Left lung (tissue), 4 donors: ENCODE measurements at regions not wholly inside any gene's neighbourhood (a gene's known extent, or its start where the extent isn't known, plus 50 kb on each side); places are given as distances from the start of the nearest gene placed in this dataset.

Experiments
- ATAC-seq: fragments of 200-7000 bp; cut with Tn5 transposase; one replicate; pipeline ENCODE4 v1.9.1; 2020; ENCODE audit warnings: moderate library complexity
- DNase-seq, 4 donors: peaks; one replicate each; pipeline ENCODE4 v3.0.0-alpha.2; 2013 to 2020
- H3K27ac ChIP-seq, 2 donors: fragments of 200-600 bp; sonication (generic) in 1 of 2; one replicate each; pipeline versions ENCODE4 v1.5.0 to v1.8.0; 2020 to 2021
- H3K27me3 ChIP-seq, 2 donors: fragments of 200-600 bp; sonication (generic) in 1 of 2; one replicate each; pipeline versions ENCODE4 v1.5.0 to v1.8.0; 2020 to 2021
- H3K36me3 ChIP-seq, 2 donors: fragments of 200-600 bp; sonication (generic) in 1 of 2; one replicate each; pipeline versions ENCODE4 v1.5.0 to v1.8.0; 2020 to 2021
- H3K4me1 ChIP-seq, 2 donors: fragments of 200-600 bp; one replicate each; pipeline ENCODE4 v1.8.0; 2021
- H3K4me3 ChIP-seq, 2 donors: fragments of 200-600 bp; sonication (generic) in 1 of 2; one replicate each; pipeline versions ENCODE4 v1.5.0 to v1.8.0; 2020 to 2021; ENCODE audit warnings: mild to moderate bottlenecking in 1 of 2
- H3K9me3 ChIP-seq, 2 donors: fragments of 200-600 bp; sonication (generic) in 1 of 2; one replicate each; pipeline versions ENCODE4 v1.5.0 to v1.8.0; 2020 to 2021
- intact Hi-C, 2 donors: fragments of 100-400 bp; cut with DNase I; formaldehyde crosslinking; loops; one replicate each; pipeline versions ENCODE4 v1.11.2 to v1.14.2; 2022
- TF ChIP-seq, protein P1 (sequence below), 2 donors: fragments of 200-600 bp; sonication (generic) in 1 of 2; IDR thresholded peaks; one replicate each; pipeline versions ENCODE4 v1.5.0 to v1.8.0; 2021; ENCODE audit warnings: antibody characterized with exemption in 2 of 2
- donor health status: DM: no; HTN: yes; CAD: no.
- donor health status: DM: no; HTN: no; CAD: no.

GRCh38 chr2:168300460-168300859, 53.1 kb upstream of the STK39 start:
- no peak for ATAC-seq
- Histone ChIP-seq H3K27ac (no peak overlapping the region), H3K36me3 (no peaks in the 10 kb centered on the region), H3K4me3 (no peak overlapping the region), H3K27me3 (no peaks in the 10 kb centered on the region), H3K9me3 (peaks cover 0 to 4% of the 10 kb centered on the region in 2 donors), H3K4me1 (no peaks in the 10 kb centered on the region)
- TF ChIP-seq, protein P1, sequence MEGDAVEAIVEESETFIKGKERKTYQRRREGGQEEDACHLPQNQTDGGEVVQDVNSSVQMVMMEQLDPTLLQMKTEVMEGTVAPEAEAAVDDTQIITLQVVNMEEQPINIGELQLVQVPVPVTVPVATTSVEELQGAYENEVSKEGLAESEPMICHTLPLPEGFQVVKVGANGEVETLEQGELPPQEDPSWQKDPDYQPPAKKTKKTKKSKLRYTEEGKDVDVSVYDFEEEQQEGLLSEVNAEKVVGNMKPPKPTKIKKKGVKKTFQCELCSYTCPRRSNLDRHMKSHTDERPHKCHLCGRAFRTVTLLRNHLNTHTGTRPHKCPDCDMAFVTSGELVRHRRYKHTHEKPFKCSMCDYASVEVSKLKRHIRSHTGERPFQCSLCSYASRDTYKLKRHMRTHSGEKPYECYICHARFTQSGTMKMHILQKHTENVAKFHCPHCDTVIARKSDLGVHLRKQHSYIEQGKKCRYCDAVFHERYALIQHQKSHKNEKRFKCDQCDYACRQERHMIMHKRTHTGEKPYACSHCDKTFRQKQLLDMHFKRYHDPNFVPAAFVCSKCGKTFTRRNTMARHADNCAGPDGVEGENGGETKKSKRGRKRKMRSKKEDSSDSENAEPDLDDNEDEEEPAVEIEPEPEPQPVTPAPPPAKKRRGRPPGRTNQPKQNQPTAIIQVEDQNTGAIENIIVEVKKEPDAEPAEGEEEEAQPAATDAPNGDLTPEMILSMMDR (IDR thresholded peaks at IDR 0.05) = no peak
- intact Hi-C loops = no loop called here
- DNase-seq = no peak

- Histone ChIP-seq H3K27me3 (no peaks in the 10 kb centered on the region), H3K4me3 (no peak overlapping the region), H3K36me3 (no peaks in the 10 kb centered on the region), H3K27ac (no peak overlapping the region), H3K4me1 (no peaks in the 10 kb centered on the region), H3K9me3 (peaks cover 0 to 23% of the 10 kb centered on the region in 2 donors)
- intact Hi-C loops = no loop called here
- DNase-seq (no peak), ATAC-seq (no peak)
- TF ChIP-seq, protein P1 (IDR thresholded peaks at IDR 0.05) = no peak
Measured at GRCh38 chr2:168304024-168304681, 56.8 kb upstream of the STK39 start.

DNA sequence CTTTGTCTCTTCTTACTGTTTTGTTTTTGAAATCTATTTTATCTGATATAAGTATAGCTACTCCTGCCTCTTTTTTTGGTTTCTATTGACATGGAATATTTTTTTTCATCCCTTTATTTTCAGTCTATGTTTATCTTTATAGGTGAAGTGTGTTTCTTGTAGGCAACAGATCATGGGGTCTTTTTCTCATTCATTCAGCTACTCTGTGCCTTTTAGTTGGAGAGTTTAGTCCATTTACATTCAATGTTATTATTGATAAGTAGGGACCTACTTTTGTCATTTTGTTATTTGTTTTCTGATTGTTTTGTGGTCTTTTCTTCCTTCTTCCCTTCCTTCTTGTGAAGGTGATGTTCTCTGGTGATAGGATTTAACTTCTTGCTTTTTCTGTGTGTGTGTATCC, 60.0 kb upstream of the STK39 start:
- no peaks in the 10 kb centered on the region for H3K4me1 ChIP-seq
- no peak overlapping the region for H3K27ac ChIP-seq
- intact Hi-C loops = no loop called here
- H3K9me3 ChIP-seq = peaks cover 0 to 23% of the 10 kb centered on the region in 2 donors
- TF ChIP-seq, protein P1 (IDR thresholded peaks at IDR 0.05) = no peak
- H3K36me3 ChIP-seq = no peaks in the 10 kb centered on the region
- no peak for DNase-seq
- H3K27me3 ChIP-seq = no peaks in the 10 kb centered on the region
- ATAC-seq = no peak
- no peak overlapping the region for H3K4me3 ChIP-seq

DNA sequence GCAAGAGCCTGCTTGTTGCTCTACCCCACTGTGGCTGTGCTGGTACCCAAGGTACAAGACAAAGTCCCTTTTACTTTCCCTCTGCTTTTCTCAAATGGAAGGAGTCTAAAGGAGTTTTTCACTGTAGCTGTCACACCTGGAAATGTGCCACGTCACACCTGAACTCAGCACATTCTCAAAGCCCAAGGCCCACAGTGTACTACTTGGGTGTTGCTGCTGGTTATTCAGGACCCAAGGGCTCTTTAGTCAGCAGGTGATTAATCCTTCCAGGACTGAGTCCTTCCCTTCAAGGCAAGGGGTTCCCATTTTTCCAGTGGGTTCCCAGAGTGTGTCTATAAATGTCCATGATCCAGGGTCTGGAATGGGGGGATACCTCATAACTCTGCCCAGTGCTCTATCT, 63.2 kb upstream of the STK39 start:
- ATAC-seq (no peak), DNase-seq (no peak)
- H3K9me3 ChIP-seq = peaks cover 0 to 23% of the 10 kb centered on the region in 2 donors
- intact Hi-C loops = no loop called here
- H3K36me3 ChIP-seq = no peaks in the 10 kb centered on the region
- no peaks in the 10 kb centered on the region for H3K27me3 ChIP-seq
- no peaks in the 10 kb centered on the region for H3K4me1 ChIP-seq
- TF ChIP-seq, protein P1 (IDR thresholded peaks at IDR 0.05) = no peak
- no peak overlapping the region for H3K27ac ChIP-seq
- no peak overlapping the region for H3K4me3 ChIP-seq

DNA sequence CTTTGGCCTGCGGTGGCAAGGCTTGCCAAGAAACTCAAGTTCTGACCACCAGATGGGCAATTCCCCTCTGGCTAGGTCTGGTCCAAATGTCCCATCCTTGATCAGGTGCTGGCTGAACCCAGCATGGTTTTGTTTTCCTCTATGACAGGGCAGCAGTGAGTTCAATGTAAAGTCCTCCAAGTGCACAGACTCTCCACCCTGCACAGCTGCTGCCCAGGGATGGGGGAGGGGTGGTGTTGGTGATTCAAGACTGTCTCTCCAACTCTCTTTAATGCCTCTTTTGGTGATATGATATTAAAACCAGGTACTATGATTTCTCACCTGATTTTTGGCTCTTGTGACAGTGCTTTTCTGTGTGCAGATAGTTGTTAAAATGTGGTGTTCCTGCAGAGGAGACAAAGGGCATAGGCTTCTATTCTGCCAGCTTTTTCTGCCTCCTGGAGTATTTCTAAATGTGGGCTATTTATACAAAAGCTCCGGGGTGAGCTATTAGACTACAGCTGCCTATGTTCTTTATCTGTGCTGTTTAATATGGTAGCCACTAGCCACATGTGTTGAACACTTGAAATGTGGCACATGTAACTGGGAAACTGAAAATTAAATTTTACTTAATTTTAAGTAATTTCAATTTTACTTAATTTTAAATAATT, 64.0 kb upstream of the STK39 start:
- Histone ChIP-seq H3K27ac (no peak overlapping the region), H3K36me3 (no peaks in the 10 kb centered on the region), H3K4me1 (no peaks in the 10 kb centered on the region), H3K27me3 (no peaks in the 10 kb centered on the region), H3K4me3 (no peak overlapping the region), H3K9me3 (peaks cover 0 to 15% of the 10 kb centered on the region in 2 donors)
- ATAC-seq (no peak), DNase-seq (no peak)
- TF ChIP-seq, protein P1 (IDR thresholded peaks at IDR 0.05) = no peak
- intact Hi-C loops = no loop called here
